Activated naive CD8-positive, alpha-beta T cell treated with anti-CD3 and anti-CD28 coated beads, Interleukin-2, amount 50 U/mL, for 16 hours (primary cell): ENCODE measurements at regions not wholly inside any gene's neighbourhood (a gene's known extent, or its start where the extent isn't known, plus 50 kb on each side); places are given as distances from the start of the nearest gene placed in this dataset.

Experiments used
- DNase-seq: peaks from one replicate; pipeline ENCODE4 v3.0.0-alpha.2; 2020; ENCODE audit warnings: low read depth, low spot score

- no peak for DNase-seq
Measured at GRCh38 chr12:124415064-124415463, 120.2 kb downstream of the RFLNA start.

GRCh38 chr12:124413915-124414314 lies 119.0 kb downstream of the RFLNA start:
- no peak for DNase-seq

- DNase-seq: no peak
Measured at GRCh38 chr12:124413401-124413800, 118.5 kb downstream of the RFLNA start.

- no peak for DNase-seq
Measured at GRCh38 chr12:124412646-124413015, 117.7 kb downstream of the RFLNA start.

- no peak for DNase-seq
Measured at GRCh38 chr12:124411953-124412645, 117.2 kb downstream of the RFLNA start.

GRCh38 chr12:124411281-124411878 lies 116.5 kb downstream of the RFLNA start:
- no peak for DNase-seq

GRCh38 chr12:124410354-124411175 lies 115.7 kb downstream of the RFLNA start:
- no peak for DNase-seq

- no peak for DNase-seq
Measured at GRCh38 chr12:124408822-124409517, 114.1 kb downstream of the RFLNA start.

- no peak for DNase-seq
Measured at GRCh38 chr12:124407074-124407473, 112.2 kb downstream of the RFLNA start.

GRCh38 chr12:124406043-124406442 lies 111.2 kb downstream of the RFLNA start:
- DNase-seq: no peak

- no peak for DNase-seq
Measured at GRCh38 chr12:124405592-124405991, 110.7 kb downstream of the RFLNA start.

- DNase-seq: no peak
Measured at GRCh38 chr12:124405151-124405550, 110.3 kb downstream of the RFLNA start.

- no peak for DNase-seq
Measured at GRCh38 chr12:124404162-124404784, 109.4 kb downstream of the RFLNA start.

- no peak for DNase-seq
Measured at GRCh38 chr12:124403273-124403672, 108.4 kb downstream of the RFLNA start.

GRCh38 chr12:124402248-124403066 lies 107.6 kb downstream of the RFLNA start:
- no peak for DNase-seq

GRCh38 chr12:124401704-124402221 lies 106.9 kb downstream of the RFLNA start:
- DNase-seq: no peak

GRCh38 chr12:124400124-124400523 lies 105.2 kb downstream of the RFLNA start:
- DNase-seq: no peak

- no peak for DNase-seq
Measured at GRCh38 chr12:124399622-124400021, 104.7 kb downstream of the RFLNA start.

GRCh38 chr12:124398578-124399227 lies 103.8 kb downstream of the RFLNA start:
- no peak for DNase-seq
